Erythroblast (primary cell): ENCODE measurements at regions not wholly inside any gene's neighbourhood (a gene's known extent, or its start where the extent isn't known, plus 50 kb on each side); places are given as distances from the start of the nearest gene placed in this dataset.

Experiments used
- GATA1 ChIP-seq: IDR thresholded peaks from 2 replicates; pipeline ENCODE4 v1.6.1; 2011; ENCODE audit warnings: low read depth, mild to moderate bottlenecking, control low read depth, low read length, moderate library complexity
- POLR2A ChIP-seq: IDR thresholded peaks from 2 replicates; pipeline ENCODE4 v1.6.1; 2011; ENCODE audit warnings: mild to moderate bottlenecking, low read length

DNA sequence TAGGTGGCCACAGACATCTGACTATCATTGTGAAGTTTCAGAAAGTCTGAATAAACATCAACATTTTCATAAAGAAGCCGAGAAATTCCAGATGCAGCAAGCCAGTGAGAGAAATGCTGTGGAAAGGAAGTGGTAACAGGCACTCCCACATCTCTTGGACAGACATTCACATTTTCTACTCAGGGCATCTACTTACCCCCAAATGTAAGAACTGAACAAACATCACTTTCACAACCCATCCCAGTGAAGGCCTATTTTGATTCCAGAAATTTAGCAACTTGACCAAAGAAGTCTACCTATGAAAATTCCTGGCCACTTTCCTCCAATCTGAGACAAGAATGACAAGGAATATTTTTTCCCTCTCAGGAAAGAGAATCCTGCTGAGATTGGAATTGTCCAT is 224.8 kb upstream of the DCBLD2 start:
- TF ChIP-seq POLR2A, result no peak
- TF ChIP-seq GATA1, result no peak
